Osteoblast (primary cell): ENCODE measurements at regions not wholly inside any gene's neighbourhood (a gene's known extent, or its start where the extent isn't known, plus 50 kb on each side); places are given as distances from the start of the nearest gene placed in this dataset.

ENCODE experiments used
- DNase-seq: peaks from one replicate; pipeline ENCODE4 v3.0.0; 2011; ENCODE audit warnings: low spot score, mixed read lengths; ENCODE audit not compliant: insufficient read length; ENCODE audit errors: missing footprints
- H2AFZ ChIP-seq: 2 replicates; pipeline ENCODE4 v1.6.0; 2011; ENCODE audit warnings: mild to moderate bottlenecking, low read length
- H3K27ac ChIP-seq: 2 replicates; pipeline ENCODE4 v1.5.1; 2011; ENCODE audit warnings: mild to moderate bottlenecking, low read depth, low read length, moderate library complexity
- H3K27me3 ChIP-seq: 2 replicates; pipeline ENCODE4 v1.6.0; 2012; ENCODE audit warnings: mild to moderate bottlenecking, control low read depth, inconsistent platforms, low read length, moderate library complexity; ENCODE audit not compliant: insufficient read depth
- H3K36me3 ChIP-seq: 2 replicates; pipeline ENCODE4 v1.5.1; 2011; ENCODE audit warnings: mild to moderate bottlenecking, low read length, control low read depth, moderate library complexity; ENCODE audit not compliant: insufficient read depth
- H3K4me1 ChIP-seq: 2 replicates; pipeline ENCODE4 v1.5.1; 2011; ENCODE audit warnings: mild to moderate bottlenecking, low read length, control low read depth, moderate library complexity; ENCODE audit not compliant: insufficient read depth
- H3K4me2 ChIP-seq: 2 replicates; pipeline ENCODE4 v1.6.0; 2011; ENCODE audit warnings: mild to moderate bottlenecking, low read length; ENCODE audit not compliant: insufficient read depth
- H3K4me3 ChIP-seq: fragments of 200-600 bp; sonication (generic); 3 replicates; pipeline ENCODE4 v1.5.1; 2012; ENCODE audit warnings: mild to moderate bottlenecking, low read length, inconsistent platforms; ENCODE audit not compliant: insufficient read depth
- H3K79me2 ChIP-seq: 2 replicates; pipeline ENCODE4 v1.6.0; 2012; ENCODE audit warnings: mild to moderate bottlenecking, low read length, control low read depth, inconsistent platforms; ENCODE audit not compliant: insufficient read depth
- H3K9me3 ChIP-seq: 2 replicates; pipeline ENCODE4 v1.5.1; 2011; ENCODE audit warnings: low read depth, low read length, control low read depth
- H4K20me1 ChIP-seq: 2 replicates; pipeline ENCODE4 v1.6.0; 2012; ENCODE audit warnings: mild to moderate bottlenecking, low read length, control low read depth; ENCODE audit not compliant: insufficient read depth
- TF ChIP-seq, protein P1 (sequence below): IDR thresholded peaks from 2 replicates; pipeline ENCODE4 v1.5.1; 2011; ENCODE audit warnings: mild to moderate bottlenecking, low read depth, low read length, moderate library complexity; ENCODE audit errors: extremely low read depth

- H3K36me3 ChIP-seq, result no peaks in the 10 kb centered on the region
- DNase-seq, result no peak
- peaks cover 3% of the 10 kb centered on the region for H3K4me1 ChIP-seq
- H3K9me3 ChIP-seq, result no peaks in the 10 kb centered on the region
- no peak overlapping the region for H3K27ac ChIP-seq
- no peak overlapping the region for H2AFZ ChIP-seq
- no peaks in the 10 kb centered on the region for H3K79me2 ChIP-seq
- no peaks in the 10 kb centered on the region for H3K27me3 ChIP-seq
- TF ChIP-seq, protein P1, sequence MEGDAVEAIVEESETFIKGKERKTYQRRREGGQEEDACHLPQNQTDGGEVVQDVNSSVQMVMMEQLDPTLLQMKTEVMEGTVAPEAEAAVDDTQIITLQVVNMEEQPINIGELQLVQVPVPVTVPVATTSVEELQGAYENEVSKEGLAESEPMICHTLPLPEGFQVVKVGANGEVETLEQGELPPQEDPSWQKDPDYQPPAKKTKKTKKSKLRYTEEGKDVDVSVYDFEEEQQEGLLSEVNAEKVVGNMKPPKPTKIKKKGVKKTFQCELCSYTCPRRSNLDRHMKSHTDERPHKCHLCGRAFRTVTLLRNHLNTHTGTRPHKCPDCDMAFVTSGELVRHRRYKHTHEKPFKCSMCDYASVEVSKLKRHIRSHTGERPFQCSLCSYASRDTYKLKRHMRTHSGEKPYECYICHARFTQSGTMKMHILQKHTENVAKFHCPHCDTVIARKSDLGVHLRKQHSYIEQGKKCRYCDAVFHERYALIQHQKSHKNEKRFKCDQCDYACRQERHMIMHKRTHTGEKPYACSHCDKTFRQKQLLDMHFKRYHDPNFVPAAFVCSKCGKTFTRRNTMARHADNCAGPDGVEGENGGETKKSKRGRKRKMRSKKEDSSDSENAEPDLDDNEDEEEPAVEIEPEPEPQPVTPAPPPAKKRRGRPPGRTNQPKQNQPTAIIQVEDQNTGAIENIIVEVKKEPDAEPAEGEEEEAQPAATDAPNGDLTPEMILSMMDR, result no peak
- H3K4me3 ChIP-seq, result no peak overlapping the region
- no peaks in the 10 kb centered on the region for H4K20me1 ChIP-seq
- no peak overlapping the region for H3K4me2 ChIP-seq
These were observed 477.2 kb upstream of the CFAP20DC start for GRCh38 chr3:59526999-59527398.

DNA sequence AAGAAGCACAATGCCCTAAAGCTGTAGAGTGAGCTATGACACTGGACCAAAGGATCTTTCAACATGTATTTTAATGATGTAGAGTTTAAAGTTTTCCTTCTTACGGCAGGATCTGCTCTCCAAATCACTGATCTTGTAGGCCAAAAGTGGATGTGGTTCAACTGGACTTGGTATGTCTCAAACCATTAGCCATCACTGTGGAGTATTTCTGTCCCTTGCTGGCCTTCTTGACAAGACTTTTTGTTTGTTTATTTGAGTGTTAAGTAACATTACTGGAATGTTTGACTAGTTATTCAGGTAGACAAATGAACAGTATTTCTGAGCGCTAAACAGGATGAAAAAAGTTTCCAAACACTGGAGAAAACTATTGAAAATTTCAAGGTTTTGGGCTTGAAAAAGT, 472.7 kb upstream of the CFAP20DC start:
- TF ChIP-seq, protein P1, result no peak
- no peaks in the 10 kb centered on the region for H3K36me3 ChIP-seq
- no peaks in the 10 kb centered on the region for H4K20me1 ChIP-seq
- H3K27me3 ChIP-seq, result no peaks in the 10 kb centered on the region
- H3K9me3 ChIP-seq, result no peaks in the 10 kb centered on the region
- no peak overlapping the region for H2AFZ ChIP-seq
- no peak overlapping the region for H3K4me3 ChIP-seq
- H3K79me2 ChIP-seq, result no peaks in the 10 kb centered on the region
- no peak overlapping the region for H3K27ac ChIP-seq
- H3K4me1 ChIP-seq, result no peaks in the 10 kb centered on the region
- H3K4me2 ChIP-seq, result no peak overlapping the region
- DNase-seq, result no peak

DNA sequence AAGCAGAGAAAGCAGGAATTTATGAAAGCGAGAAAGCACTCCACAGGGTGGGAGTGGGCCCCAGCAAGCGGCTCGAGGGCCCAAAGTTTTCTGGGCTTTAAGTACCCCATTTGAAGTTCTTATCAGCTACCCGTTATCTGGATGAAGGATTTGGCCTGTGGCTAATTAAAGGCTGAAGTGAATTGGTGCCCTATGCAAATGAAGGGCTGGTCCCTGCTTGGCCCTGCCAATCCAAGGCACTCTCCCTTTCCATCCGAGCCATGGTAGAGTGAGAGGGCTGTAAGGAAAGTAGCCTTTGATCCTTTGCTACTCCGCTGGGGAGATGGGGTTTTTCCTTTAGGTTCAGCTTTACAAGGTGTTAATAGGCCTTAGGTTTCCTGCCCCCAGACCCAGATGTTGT, 469.3 kb upstream of the CFAP20DC start:
- Histone ChIP-seq H3K27me3 (no peaks in the 10 kb centered on the region), H3K9me3 (no peaks in the 10 kb centered on the region), H3K27ac (no peak overlapping the region), H3K36me3 (no peaks in the 10 kb centered on the region), H3K4me1 (no peaks in the 10 kb centered on the region), H3K79me2 (no peaks in the 10 kb centered on the region), H3K4me2 (no peak overlapping the region), H4K20me1 (no peaks in the 10 kb centered on the region), H3K4me3 (no peak overlapping the region), H2AFZ (no peak overlapping the region)
- TF ChIP-seq, protein P1, result no peak
- no peak for DNase-seq

GRCh38 chr3:59518283-59519055, 468.6 kb upstream of the CFAP20DC start:
- no peak for DNase-seq
- Histone ChIP-seq H3K4me3 (no peak overlapping the region), H3K79me2 (no peaks in the 10 kb centered on the region), H3K36me3 (no peaks in the 10 kb centered on the region), H4K20me1 (no peaks in the 10 kb centered on the region), H3K27ac (no peak overlapping the region), H3K9me3 (no peaks in the 10 kb centered on the region), H3K27me3 (no peaks in the 10 kb centered on the region), H2AFZ (no peak overlapping the region), H3K4me1 (no peaks in the 10 kb centered on the region), H3K4me2 (no peak overlapping the region)
- TF ChIP-seq, protein P1, result no peak
